Smooth muscle cell (in vitro differentiated cells): ENCODE measurements at regions not wholly inside any gene's neighbourhood (a gene's known extent, or its start where the extent isn't known, plus 50 kb on each side); places are given as distances from the start of the nearest gene placed in this dataset.

ENCODE experiments used
- DNase-seq: peaks from one replicate; lab custom pipeline; 2025; ENCODE audit not compliant: unreplicated experiment; lab: John Stamatoyannopoulos, UW
- H2AFZ ChIP-seq: fragments of 200-600 bp; sonication (generic); 2 replicates; pipeline ENCODE4 v1.6.0; 2016; ENCODE audit warnings: antibody characterized with exemption, low read depth, mild to moderate bottlenecking
- H3F3A ChIP-seq: fragments of 200-600 bp; sonication (generic); 2 replicates; pipeline ENCODE4 v1.6.0; 2017; ENCODE audit warnings: antibody characterized with exemption, low read depth
- H3K27ac ChIP-seq: fragments of 200-600 bp; sonication (generic); 2 replicates; pipeline ENCODE4 v1.5.1; 2016; ENCODE audit warnings: low read depth, mild to moderate bottlenecking
- H3K27me3 ChIP-seq: fragments of 200-600 bp; sonication (generic); 2 replicates; pipeline ENCODE4 v1.6.1; 2016; ENCODE audit warnings: low read depth, mild to moderate bottlenecking
- H3K36me3 ChIP-seq: fragments of 200-600 bp; sonication (generic); 2 replicates; pipeline ENCODE4 v1.5.1; 2016; ENCODE audit warnings: low read depth
- H3K4me1 ChIP-seq: fragments of 200-600 bp; sonication (generic); 2 replicates; pipeline ENCODE4 v1.5.1; 2016; ENCODE audit warnings: low read depth
- H3K4me2 ChIP-seq: fragments of 200-600 bp; sonication (generic); 2 replicates; pipeline ENCODE4 v1.6.0; 2016; ENCODE audit warnings: mild to moderate bottlenecking
- H3K4me3 ChIP-seq: fragments of 200-600 bp; sonication (generic); 2 replicates; pipeline ENCODE4 v1.5.1; 2016; ENCODE audit warnings: mild to moderate bottlenecking
- H3K79me2 ChIP-seq: fragments of 200-600 bp; sonication (generic); 2 replicates; pipeline ENCODE4 v1.6.0; 2016; ENCODE audit warnings: low read depth, mild to moderate bottlenecking
- H3K9ac ChIP-seq: fragments of 200-600 bp; sonication (generic); 2 replicates; pipeline ENCODE4 v1.6.0; 2016; ENCODE audit warnings: low read depth
- H3K9me3 ChIP-seq: fragments of 200-600 bp; sonication (generic); replicated peaks from 2 replicates; pipeline ENCODE4 v1.5.1; 2016; ENCODE audit warnings: low read depth
- H4K20me1 ChIP-seq: fragments of 200-600 bp; sonication (generic); 2 replicates; pipeline ENCODE4 v1.6.0; 2016; ENCODE audit warnings: low read depth
- WGBS: methylation state at CpG from one replicate; pipeline ENCODE4 v1.1.7; 2016; ENCODE audit warnings: low lambda C conversion rate; 5-methylcytosine and 5-hydroxymethylcytosine counted together
- TF ChIP-seq, protein P1 (sequence below): fragments of 200-600 bp; sonication (generic); IDR thresholded peaks from 2 replicates; pipeline ENCODE4 v1.5.1; 2017; ENCODE audit warnings: borderline replicate concordance, mild to moderate bottlenecking, antibody characterized with exemption; ENCODE audit not compliant: insufficient read depth, poor library complexity, severe bottlenecking

DNA sequence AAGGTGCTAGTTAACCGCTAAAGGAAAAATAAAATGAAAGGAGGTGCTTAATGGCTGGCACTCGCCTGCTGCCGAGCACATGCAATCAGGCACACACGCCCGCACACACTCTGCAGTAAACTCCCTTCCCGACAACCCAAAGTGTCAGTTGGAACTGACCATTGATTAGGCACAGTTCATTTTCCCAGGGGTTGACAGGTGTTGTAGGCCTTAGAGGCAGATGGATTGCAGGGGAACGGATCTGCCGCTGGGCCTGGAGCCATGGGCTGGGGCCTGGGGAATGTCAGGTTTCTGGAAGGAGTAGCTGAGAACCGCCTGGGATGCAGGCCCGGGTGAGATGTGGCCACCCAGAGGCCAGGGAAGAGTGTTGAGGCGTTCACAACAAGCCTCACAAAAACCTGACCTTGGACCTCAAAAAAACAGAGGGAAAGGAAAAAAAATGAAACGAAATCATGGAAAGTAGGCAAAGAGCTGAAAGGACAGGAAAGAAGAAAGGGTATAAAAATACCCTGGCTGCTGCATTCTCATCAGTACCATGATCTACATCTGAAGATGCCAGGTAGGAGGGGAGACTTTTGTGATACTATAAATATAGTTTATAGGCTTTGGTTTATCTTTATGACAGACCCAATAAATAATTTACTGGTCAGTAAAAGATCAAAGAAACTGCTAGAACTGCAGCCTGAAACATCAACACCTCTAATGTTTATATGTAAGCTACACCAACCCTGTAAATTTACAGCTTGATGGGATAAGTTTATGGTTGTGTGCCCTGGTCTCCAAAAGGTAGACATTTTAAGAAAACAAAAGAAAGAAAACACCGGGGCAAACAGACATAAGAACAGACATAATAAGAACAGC lies 313.4 kb downstream of the BUD13 start:
- no peak overlapping the region for H3K27ac ChIP-seq

DNA sequence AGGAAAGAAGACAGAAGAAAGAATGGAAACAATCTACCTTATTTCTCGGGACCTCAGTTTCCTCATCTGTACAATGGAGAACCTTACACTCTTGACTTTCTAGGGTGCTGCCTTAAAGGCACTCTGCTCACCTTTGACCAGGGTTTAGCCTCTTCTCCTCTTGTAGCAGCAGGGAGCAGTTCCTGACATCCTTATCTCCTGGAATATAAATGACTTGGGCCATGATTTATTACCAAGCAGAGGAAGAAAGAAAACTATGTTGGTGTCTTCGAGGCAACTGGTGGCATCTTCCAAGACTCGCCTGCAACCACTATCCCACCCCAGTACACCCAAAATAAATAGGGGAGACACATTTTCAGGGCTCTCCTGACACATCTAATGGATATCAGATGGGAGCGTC lies 314.2 kb downstream of the BUD13 start:
- no peak overlapping the region for H3K9ac ChIP-seq
- no peak overlapping the region for H3K4me2 ChIP-seq
- H4K20me1 ChIP-seq, result no peaks in the 10 kb centered on the region
- peaks cover 15% of the 10 kb centered on the region for H3K27me3 ChIP-seq
- no peaks in the 10 kb centered on the region for H3K9me3 ChIP-seq
- TF ChIP-seq, protein P1, sequence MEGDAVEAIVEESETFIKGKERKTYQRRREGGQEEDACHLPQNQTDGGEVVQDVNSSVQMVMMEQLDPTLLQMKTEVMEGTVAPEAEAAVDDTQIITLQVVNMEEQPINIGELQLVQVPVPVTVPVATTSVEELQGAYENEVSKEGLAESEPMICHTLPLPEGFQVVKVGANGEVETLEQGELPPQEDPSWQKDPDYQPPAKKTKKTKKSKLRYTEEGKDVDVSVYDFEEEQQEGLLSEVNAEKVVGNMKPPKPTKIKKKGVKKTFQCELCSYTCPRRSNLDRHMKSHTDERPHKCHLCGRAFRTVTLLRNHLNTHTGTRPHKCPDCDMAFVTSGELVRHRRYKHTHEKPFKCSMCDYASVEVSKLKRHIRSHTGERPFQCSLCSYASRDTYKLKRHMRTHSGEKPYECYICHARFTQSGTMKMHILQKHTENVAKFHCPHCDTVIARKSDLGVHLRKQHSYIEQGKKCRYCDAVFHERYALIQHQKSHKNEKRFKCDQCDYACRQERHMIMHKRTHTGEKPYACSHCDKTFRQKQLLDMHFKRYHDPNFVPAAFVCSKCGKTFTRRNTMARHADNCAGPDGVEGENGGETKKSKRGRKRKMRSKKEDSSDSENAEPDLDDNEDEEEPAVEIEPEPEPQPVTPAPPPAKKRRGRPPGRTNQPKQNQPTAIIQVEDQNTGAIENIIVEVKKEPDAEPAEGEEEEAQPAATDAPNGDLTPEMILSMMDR, result no peak
- H3K4me3 ChIP-seq, result no peak overlapping the region
- H3K79me2 ChIP-seq, result no peaks in the 10 kb centered on the region
- no peaks in the 10 kb centered on the region for H3K36me3 ChIP-seq
- no peak overlapping the region for H2AFZ ChIP-seq
- no peak overlapping the region for H3K27ac ChIP-seq
- WGBS, result 83% methylated on average over 4 of the region's 4 CpGs
- no peak for DNase-seq
- H3K4me1 ChIP-seq, result peaks cover 11% of the 10 kb centered on the region
- H3F3A ChIP-seq, result no peaks in the 10 kb centered on the region

More for the DNA sequence above, 313.4 kb downstream of the BUD13 start:
- H4K20me1 ChIP-seq, result no peaks in the 10 kb centered on the region
- H3K4me2 ChIP-seq, result no peak overlapping the region
- no peaks in the 10 kb centered on the region for H3K79me2 ChIP-seq
- H3K27me3 ChIP-seq, result peaks cover 23% of the 10 kb centered on the region
- DNase-seq, result no peak
- H3K4me1 ChIP-seq, result peaks cover 11% of the 10 kb centered on the region
- TF ChIP-seq, protein P1, result no peak
- no peaks in the 10 kb centered on the region for H3F3A ChIP-seq
- no peak overlapping the region for H2AFZ ChIP-seq
- H3K9ac ChIP-seq, result no peak overlapping the region
- H3K36me3 ChIP-seq, result no peaks in the 10 kb centered on the region
- no peaks in the 10 kb centered on the region for H3K9me3 ChIP-seq
- 67% methylated on average over 13 of the region's 13 CpGs for WGBS
- H3K4me3 ChIP-seq, result no peak overlapping the region

DNA sequence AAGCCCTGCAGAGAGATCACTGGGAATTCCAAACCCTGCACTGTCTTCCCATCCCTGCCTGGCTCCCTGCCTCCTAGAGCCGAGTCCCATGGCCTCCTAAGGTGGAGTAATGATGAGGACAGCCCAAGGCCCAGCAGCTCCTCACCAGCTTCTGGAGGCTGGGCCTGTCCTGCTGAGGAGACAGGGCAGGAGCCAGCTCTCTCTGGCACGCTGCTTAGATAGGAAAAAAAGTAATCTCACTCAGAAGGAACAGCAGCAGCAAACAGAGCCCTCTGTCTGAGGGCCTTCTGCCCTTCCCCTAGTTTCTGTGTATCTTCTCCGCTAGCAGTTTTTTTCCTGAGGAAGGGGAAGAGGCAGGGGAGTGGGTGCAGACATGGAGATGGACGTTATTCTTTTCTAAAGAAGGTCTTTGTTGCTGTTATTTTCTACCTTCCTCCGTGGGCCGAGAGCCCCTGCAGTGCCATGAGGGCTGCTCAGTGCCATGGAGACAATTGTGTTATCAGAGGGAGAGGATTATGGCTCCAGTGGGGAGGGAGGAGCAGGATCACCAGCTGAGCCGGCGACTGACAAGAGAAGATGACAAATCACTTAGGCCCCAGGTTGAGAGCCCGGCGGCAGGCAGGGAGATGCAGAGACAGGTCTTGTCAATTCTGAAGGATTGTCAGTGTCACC lies 315.3 kb downstream of the BUD13 start:
- H2AFZ ChIP-seq, result no peak overlapping the region
- H3K4me3 ChIP-seq, result no peak overlapping the region
- H3K27ac ChIP-seq, result no peak overlapping the region
- TF ChIP-seq, protein P1, result no peak
- H3K27me3 ChIP-seq, result peaks cover 6% of the 10 kb centered on the region
- 37% methylated on average over 10 of the region's 10 CpGs for WGBS
- H3K9ac ChIP-seq, result no peak overlapping the region
- H3F3A ChIP-seq, result no peaks in the 10 kb centered on the region
- H4K20me1 ChIP-seq, result no peaks in the 10 kb centered on the region
- peak overlapping the region; percentile 47 for H3K4me2 ChIP-seq
- DNase-seq, result no peak
- H3K36me3 ChIP-seq, result no peaks in the 10 kb centered on the region
- H3K79me2 ChIP-seq, result no peaks in the 10 kb centered on the region
- H3K9me3 ChIP-seq, result no peaks in the 10 kb centered on the region
- peaks cover 11% of the 10 kb centered on the region for H3K4me1 ChIP-seq
